H1 (cell line): ENCODE measurements at regions not wholly inside any gene's neighbourhood (a gene's known extent, or its start where the extent isn't known, plus 50 kb on each side); places are given as distances from the start of the nearest gene placed in this dataset.

Experiments
- CTCF ChIA-PET: fragments of 300-600 bp; sonication (Branson Sonifier 250); formaldehyde crosslinking; loops from one replicate; lab custom pipeline; 2021; ENCODE audit not compliant: partially characterized antibody; lab: Charles Lee
- POLR2A ChIA-PET: fragments of 300-600 bp; sonication (Branson Sonifier 250); formaldehyde crosslinking; loops from one replicate; lab custom pipeline; 2021; ENCODE audit warnings: inconsistent platforms; ENCODE audit not compliant: partially characterized antibody; lab: Charles Lee
- DNase-seq, 2 experiments: peaks; one replicate each; pipeline versions ENCODE4 v3.0.0 to v3.0.0-alpha.2; 2010 to 2022; ENCODE audit warnings: low spot score in 2 of 2, low read depth in 1 of 2, mixed read lengths in 1 of 2
- FAIRE-seq: peaks from 2 replicates; lab custom pipeline; 2011; peaks lifted over from hg19 to GRCh38; lab: Jason Lieb, UNC
- H2AFZ ChIP-seq: 2 replicates; pipeline ENCODE4 v1.8.1; 2012; ENCODE audit warnings: low read length, inconsistent platforms
- H2AK5ac ChIP-seq: 2 replicates; pipeline ENCODE4 v1.6.1; 2013; ENCODE audit warnings: low read depth, low read length
- H2BK120ac ChIP-seq: replicated peaks from 2 replicates; pipeline ENCODE3; 2013; ENCODE audit warnings: low read depth, low read length, inconsistent platforms
- H2BK12ac ChIP-seq: 2 replicates; pipeline ENCODE4 v1.6.1; 2013; ENCODE audit warnings: low read depth, low read length
- H2BK15ac ChIP-seq: 2 replicates; pipeline ENCODE4 v1.6.1; 2013; ENCODE audit warnings: low read length
- H2BK20ac ChIP-seq: 2 replicates; pipeline ENCODE4 v1.6.1; 2013; ENCODE audit warnings: low read length
- H2BK5ac ChIP-seq: 2 replicates; pipeline ENCODE4 v1.6.1; 2013; ENCODE audit warnings: low read depth, low read length
- H3K14ac ChIP-seq: 2 replicates; pipeline ENCODE4 v1.6.1; 2013; ENCODE audit warnings: inconsistent platforms; ENCODE audit not compliant: insufficient read length
- H3K18ac ChIP-seq: 2 replicates; pipeline ENCODE4 v1.6.1; 2013; ENCODE audit warnings: low read length; ENCODE audit errors: extremely low read depth
- H3K23ac ChIP-seq: 2 replicates; pipeline ENCODE4 v1.6.1; 2013; ENCODE audit warnings: inconsistent platforms; ENCODE audit not compliant: insufficient read length
- H3K23me2 ChIP-seq: 2 replicates; pipeline ENCODE4 v1.6.1; 2013; ENCODE audit warnings: low read depth, low read length
- H3K27ac ChIP-seq: 2 replicates; pipeline ENCODE4 v1.6.1; 2011; ENCODE audit warnings: low read depth, low read length, inconsistent platforms
- H3K27me3 ChIP-seq, 4 experiments: replicated peaks in 1 of 4; 1 replicate in 1 of 4; 2 replicates in 3 of 4; pipeline versions ENCODE4 v1.6.1 to v1.8.1; 2011 to 2013; ENCODE audit warnings: low read length in 3 of 4, mild to moderate bottlenecking in 3 of 4, inconsistent platforms in 2 of 4, mixed read lengths in 2 of 4, moderate library complexity in 1 of 4; ENCODE audit not compliant: control insufficient read depth in 3 of 4, insufficient read depth in 3 of 4; ENCODE audit errors: extremely low read depth in 1 of 4
- H3K36me3 ChIP-seq, 4 experiments: 2 replicates each; pipeline versions ENCODE4 v1.6.1 to v1.8.1; 2011 to 2013; ENCODE audit warnings: mild to moderate bottlenecking in 4 of 4, low read length in 3 of 4, moderate library complexity in 2 of 4, control low read depth in 1 of 4, inconsistent platforms in 1 of 4; ENCODE audit not compliant: insufficient read depth in 4 of 4, control insufficient read depth in 2 of 4
- H3K4ac ChIP-seq: replicated peaks from 2 replicates; pipeline ENCODE3; 2013; ENCODE audit warnings: low read length, low read depth, mixed read lengths, inconsistent platforms; ENCODE audit not compliant: insufficient read length
- H3K4me1 ChIP-seq, 4 experiments: replicated peaks in 1 of 4; 1 replicate in 1 of 4; 2 replicates in 3 of 4; pipeline versions ENCODE4 v1.6.1 to v1.8.1; 2011 to 2013; ENCODE audit warnings: low read length in 3 of 4, inconsistent platforms in 2 of 4, mixed read lengths in 1 of 4; ENCODE audit not compliant: insufficient read depth in 4 of 4, control insufficient read depth in 3 of 4
- H3K4me2 ChIP-seq, 2 experiments: 2 replicates each; pipeline versions ENCODE4 v1.6.1 to v1.8.1; 2011 to 2013; ENCODE audit warnings: low read depth in 2 of 2, low read length in 2 of 2, control low read depth in 1 of 2, inconsistent platforms in 1 of 2, mild to moderate bottlenecking in 1 of 2; ENCODE audit not compliant: insufficient read depth in 1 of 2
- H3K4me3 ChIP-seq, 4 experiments: fragments of 200-600, 300-600 bp in 1 of 4; sonication (generic), shearing (Covaris generic), sonication (Bioruptor Twin) in 1 of 4; 2 replicates each; pipeline versions ENCODE4 v1.5.1 to v1.8.1; 2011 to 2016; ENCODE audit warnings: low read length in 4 of 4, low read depth in 3 of 4, control low read depth in 2 of 4, inconsistent platforms in 2 of 4, mild to moderate bottlenecking in 2 of 4, mixed read lengths in 1 of 4, moderate library complexity in 1 of 4; ENCODE audit not compliant: insufficient read depth in 2 of 4; ENCODE audit errors: extremely low read depth in 1 of 4
- H3K56ac ChIP-seq: replicated peaks from 2 replicates; pipeline ENCODE3; 2013; ENCODE audit warnings: low read depth, mild to moderate bottlenecking, mixed read lengths, low read length, inconsistent platforms; ENCODE audit not compliant: insufficient read length
- H3K79me1 ChIP-seq: 2 replicates; pipeline ENCODE4 v1.6.1; 2013; ENCODE audit warnings: low read depth, low read length, control low read depth
- H3K79me2 ChIP-seq, 2 experiments: 2 replicates each; pipeline versions ENCODE4 v1.6.1 to v1.8.1; 2012 to 2013; ENCODE audit warnings: low read length in 2 of 2, mild to moderate bottlenecking in 2 of 2, inconsistent platforms in 1 of 2; ENCODE audit not compliant: insufficient read depth in 2 of 2, control insufficient read depth in 1 of 2
- H3K9ac ChIP-seq, 4 experiments: replicated peaks in 1 of 4; 1 replicate in 1 of 4; 2 replicates in 3 of 4; pipeline versions ENCODE4 v1.6.1 to v1.8.1; 2011 to 2013; ENCODE audit warnings: low read depth in 3 of 4, low read length in 3 of 4, control low read depth in 2 of 4, mild to moderate bottlenecking in 2 of 4, moderate library complexity in 2 of 4, inconsistent platforms in 1 of 4; ENCODE audit errors: extremely low read depth in 1 of 4
- H3K9me3 ChIP-seq, 2 experiments: 2 replicates each; pipeline versions ENCODE4 v1.6.1 to v1.8.1; 2012 to 2013; ENCODE audit warnings: mild to moderate bottlenecking in 2 of 2, moderate library complexity in 2 of 2, control low read depth in 1 of 2, inconsistent platforms in 1 of 2, low read depth in 1 of 2, low read length in 1 of 2, mixed read lengths in 1 of 2; ENCODE audit not compliant: insufficient read depth in 2 of 2
- H4K20me1 ChIP-seq, 2 experiments: replicated peaks in 1 of 2; 2 replicates each; pipeline versions ENCODE3 to v1.8.1; 2011 to 2013; ENCODE audit warnings: inconsistent platforms in 2 of 2, low read length in 2 of 2, mild to moderate bottlenecking in 1 of 2; ENCODE audit not compliant: insufficient read depth in 2 of 2, control insufficient read depth in 1 of 2
- H4K5ac ChIP-seq: 2 replicates; pipeline ENCODE4 v1.6.1; 2013; ENCODE audit warnings: low read length, low read depth, mixed read lengths, inconsistent platforms; ENCODE audit not compliant: insufficient read length
- H4K8ac ChIP-seq: 2 replicates; pipeline ENCODE4 v1.8.0; 2013; ENCODE audit warnings: mild to moderate bottlenecking, moderate library complexity, low read length, inconsistent platforms; ENCODE audit not compliant: insufficient read depth; ENCODE audit errors: extremely low read depth
- H4K91ac ChIP-seq: replicated peaks from 2 replicates; pipeline ENCODE3; 2013; ENCODE audit warnings: low read length, mixed read lengths, inconsistent platforms; ENCODE audit not compliant: insufficient read length
- CBX5 ChIP-seq: fragments of 300-800, 300-1000 bp; sonication (generic); IDR thresholded peaks from 2 replicates; pipeline ENCODE4 v1.7.1; 2016; ENCODE audit warnings: antibody characterized with exemption, low read length, low read depth
- GABPA ChIP-seq: IDR thresholded peaks from 2 replicates; pipeline ENCODE4 v1.6.1; 2011; ENCODE audit warnings: mild to moderate bottlenecking, low read length, moderate library complexity, borderline replicate concordance; ENCODE audit not compliant: insufficient read depth
- PHF8 ChIP-seq: fragments of 200-600 bp; sonication (generic); conservative IDR thresholded peaks from 2 replicates; pipeline ENCODE4 v1.7.1; 2012; ENCODE audit warnings: low read depth, mild to moderate bottlenecking, inconsistent platforms, low read length, moderate library complexity
- POLR2AphosphoS5 ChIP-seq: IDR thresholded peaks from 2 replicates; pipeline ENCODE4 v1.6.1; 2011; ENCODE audit warnings: low read depth, low read length
- RNF2 ChIP-seq: fragments of 200-900, 300-1000 bp; sonication (generic); IDR thresholded peaks from 2 replicates; pipeline ENCODE4 v1.7.1; 2016; ENCODE audit warnings: borderline replicate concordance, low read depth, mild to moderate bottlenecking, antibody characterized with exemption, low read length; ENCODE audit not compliant: poor library complexity, severe bottlenecking; ENCODE audit errors: missing control alignments
- SP2 ChIP-seq: IDR thresholded peaks from 2 replicates; pipeline ENCODE4 v1.6.1; 2012; ENCODE audit warnings: mild to moderate bottlenecking, low read length, inconsistent platforms
- WGBS, 2 experiments: shearing (Covaris generic) in 1 of 2; methylation state at CpG; one replicate each; pipeline versions ENCODE4 v1.1.6 to v1.1.7; 2013 to 2015; ENCODE audit warnings: low lambda C conversion rate in 2 of 2, mixed read lengths in 2 of 2, inconsistent platforms in 1 of 2, low coverage in 1 of 2, missing lambda C conversion rate in 1 of 2; ENCODE audit not compliant: insufficient replicate concordance in 2 of 2, insufficient coverage in 1 of 2, insufficient read length in 1 of 2; ENCODE audit errors: extremely low coverage in 1 of 2, missing lambda C conversion rate in 1 of 2; 5-methylcytosine and 5-hydroxymethylcytosine counted together

- Histone ChIP-seq H4K91ac (no peak overlapping the region), H2BK15ac (no peak overlapping the region), H2AFZ (no peak overlapping the region), H3K27ac (no peak overlapping the region), H4K5ac (no peak overlapping the region), H2BK12ac (no peak overlapping the region), H2AK5ac (no peak overlapping the region), H4K8ac (no peak overlapping the region), H3K79me2 (no peaks in the 10 kb centered on the region), H2BK120ac (no peak overlapping the region), H2BK5ac (no peak overlapping the region), H3K23ac (no peak overlapping the region), H3K4me3 (no peak overlapping the region), H3K4me1 (no peaks in the 10 kb centered on the region), H2BK20ac (no peak overlapping the region), H3K79me1 (no peaks in the 10 kb centered on the region), H4K20me1 (no peaks in the 10 kb centered on the region), H3K23me2 (no peaks in the 10 kb centered on the region), H3K36me3 (no peaks in the 10 kb centered on the region), H3K14ac (no peak overlapping the region), H3K27me3 (no peaks in the 10 kb centered on the region), H3K4ac (no peak overlapping the region), H3K9ac (no peak overlapping the region), H3K18ac (no peak overlapping the region), H3K56ac (no peak overlapping the region), H3K9me3 (no peaks in the 10 kb centered on the region), H3K4me2 (no peak overlapping the region)
- no peak for DNase-seq
- POLR2A ChIA-PET, result no interaction called here
- 85% methylated on average over 2 of the region's 2 CpGs; no CpG with 5 or more reads in 1 of the 2 experiments for WGBS, 2 experiments
- TF ChIP-seq PHF8 (no peak), CBX5 (no peak), SP2 (no peak), GABPA (no peak), RNF2 (no peak), POLR2AphosphoS5 (no peak)
- FAIRE-seq, result no peak
- CTCF ChIA-PET, result interaction anchor here (1.0 to 1.9 kb wide), 3 partner anchors 13 to 457 kb away, joined by 3 to 7 read pairs (median 3); no protein-coding TSS in a partner anchor
Measured at GRCh38 chr4:23355258-23355657, 534.6 kb downstream of the PPARGC1A start.
